Eye (tissue), 1 donor: ENCODE measurements at regions not wholly inside any gene's neighbourhood (a gene's known extent, or its start where the extent isn't known, plus 50 kb on each side); places are given as distances from the start of the nearest gene placed in this dataset.

Experiments
- DNase-seq: peaks from one replicate; pipeline ENCODE4 v3.0.0-alpha.2; 2015

GRCh38 chr2:120618830-120619229, 116.8 kb upstream of the GLI2 start:
- DNase-seq = no peak

DNA sequence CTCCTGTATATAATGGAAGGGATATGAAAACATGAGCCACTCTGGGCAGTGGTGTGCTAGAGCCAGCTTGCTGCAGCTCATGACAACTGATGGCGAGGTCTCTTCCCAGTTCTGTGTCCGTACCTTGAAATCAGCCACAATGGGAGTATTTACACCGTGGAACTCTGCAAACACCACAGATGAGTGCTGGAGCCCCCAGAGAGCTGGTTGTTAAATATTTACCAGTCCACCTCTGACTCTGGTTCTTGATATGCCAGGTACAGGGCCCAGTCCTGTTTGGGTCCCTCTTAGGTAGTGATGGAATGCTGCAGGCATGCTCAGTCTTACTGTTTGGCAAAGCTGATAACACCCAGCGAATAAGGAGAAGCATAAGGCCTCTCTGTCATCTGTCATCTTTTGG, 116.1 kb upstream of the GLI2 start:
- DNase-seq = no peak

DNA sequence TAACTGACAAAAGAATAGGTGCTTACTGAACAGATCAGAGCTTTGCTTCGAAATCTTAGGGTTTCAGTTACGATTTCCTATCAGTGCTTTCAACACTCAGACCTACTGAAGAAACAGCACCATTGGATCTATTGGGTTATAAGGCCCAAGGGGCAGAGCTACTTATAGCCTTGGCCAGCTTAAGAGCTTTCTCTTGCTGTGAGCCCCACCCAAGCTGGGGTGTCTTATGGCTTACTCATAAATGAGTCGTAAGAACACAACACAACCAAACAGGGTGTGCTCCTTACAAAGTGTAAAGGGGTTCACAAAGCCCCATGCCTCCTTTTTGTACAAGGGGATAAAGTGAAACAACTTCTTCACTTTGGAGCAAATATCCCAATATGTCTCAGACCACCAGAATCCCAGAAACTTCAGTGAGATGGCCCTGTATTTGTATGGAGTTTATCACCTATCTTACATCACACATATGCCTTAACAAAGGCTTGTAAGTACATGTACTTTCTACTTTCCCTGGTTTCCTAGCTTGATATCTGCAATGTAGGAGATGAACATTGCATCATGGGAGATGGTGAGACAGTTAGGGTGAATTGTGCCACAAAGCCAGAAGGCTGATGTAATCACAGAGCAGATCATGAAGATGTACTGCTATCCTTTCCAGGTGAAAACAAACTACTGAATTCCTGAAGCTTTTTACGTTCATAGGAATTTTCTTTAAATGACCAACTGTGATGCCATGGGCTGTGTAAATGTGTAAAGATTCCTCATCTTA, 115.5 kb upstream of the GLI2 start:
- no peak for DNase-seq

DNA sequence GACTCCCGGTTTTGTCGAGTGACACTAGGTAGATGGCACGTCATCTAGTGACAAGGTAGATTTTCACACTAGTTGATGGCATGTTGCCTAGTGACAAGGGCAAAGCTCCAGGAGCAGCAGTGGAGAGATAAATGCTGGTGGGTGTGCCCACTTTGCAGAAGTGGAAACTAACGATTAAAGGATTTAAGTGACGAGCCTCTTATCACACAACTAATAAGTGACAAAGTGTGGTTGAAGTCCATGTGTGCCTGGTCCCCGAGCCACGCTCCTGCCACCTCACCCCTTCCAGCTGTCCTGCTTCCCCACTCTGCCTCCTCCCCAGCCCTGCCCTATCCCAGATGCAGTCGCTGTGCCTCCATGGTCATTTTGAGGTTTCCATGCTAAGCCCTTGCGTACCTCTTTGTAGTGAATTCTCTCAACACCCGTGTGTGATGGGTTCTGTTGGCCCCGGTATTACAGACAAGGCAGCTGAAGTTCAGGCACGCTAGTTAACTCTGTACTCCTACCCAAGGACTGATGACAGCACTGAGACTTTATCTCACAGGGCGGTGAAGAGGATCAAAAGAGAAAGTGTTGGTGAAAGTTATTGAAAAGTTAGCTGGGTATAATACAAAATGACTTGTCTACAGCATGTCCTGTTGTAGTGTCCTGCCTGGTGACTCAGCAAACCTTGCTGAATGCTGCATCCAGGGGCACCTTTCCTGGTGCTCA, 113.4 kb upstream of the GLI2 start:
- no peak for DNase-seq

DNA sequence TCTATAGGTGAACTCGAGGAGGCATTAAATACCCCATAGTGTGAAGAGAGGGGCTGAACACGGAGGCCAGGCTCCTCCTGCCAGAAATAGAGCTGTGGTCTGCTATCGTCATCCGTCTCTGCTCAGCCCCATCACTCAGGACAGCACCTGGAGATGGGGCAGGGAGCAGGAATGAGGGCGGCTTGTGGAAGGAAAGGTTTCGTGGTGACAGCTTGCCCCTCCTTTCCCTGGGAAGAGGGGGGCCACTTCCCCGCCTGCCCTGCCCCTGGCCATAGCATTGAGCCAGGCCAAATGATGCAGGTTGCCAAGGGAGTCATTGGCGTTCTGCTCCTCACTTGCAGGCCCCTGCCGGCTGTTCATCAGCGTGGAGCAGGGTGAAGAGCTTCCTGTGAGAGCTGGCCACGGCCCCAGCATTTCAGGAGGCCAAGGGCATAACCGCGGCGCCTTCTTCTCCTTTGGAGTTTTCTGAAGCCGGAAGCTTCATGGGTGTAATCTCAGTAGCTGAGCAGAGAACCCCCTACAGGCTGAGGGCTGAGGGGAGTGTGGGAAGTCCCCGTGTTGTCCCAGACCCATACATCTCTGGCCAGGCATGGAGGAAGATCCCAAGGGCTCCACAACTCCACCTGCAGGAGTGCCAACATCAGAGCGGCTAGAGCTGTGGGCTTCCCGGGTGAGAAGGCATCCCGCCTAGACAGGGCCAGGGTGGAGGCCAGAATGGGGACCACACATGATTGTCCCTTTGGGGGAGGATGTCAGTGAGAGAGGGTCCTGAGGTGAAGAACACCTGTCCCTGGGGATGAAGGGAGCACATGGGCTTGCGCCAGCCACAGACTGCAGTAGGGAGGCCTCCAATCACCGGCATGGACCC, 112.5 kb upstream of the GLI2 start:
- no peak for DNase-seq

- no peak for DNase-seq
Observed at GRCh38 chr2:120624061-120624737, 111.5 kb upstream of the GLI2 start.

GRCh38 chr2:120624738-120625446, 110.8 kb upstream of the GLI2 start:
- DNase-seq = no peak

DNA sequence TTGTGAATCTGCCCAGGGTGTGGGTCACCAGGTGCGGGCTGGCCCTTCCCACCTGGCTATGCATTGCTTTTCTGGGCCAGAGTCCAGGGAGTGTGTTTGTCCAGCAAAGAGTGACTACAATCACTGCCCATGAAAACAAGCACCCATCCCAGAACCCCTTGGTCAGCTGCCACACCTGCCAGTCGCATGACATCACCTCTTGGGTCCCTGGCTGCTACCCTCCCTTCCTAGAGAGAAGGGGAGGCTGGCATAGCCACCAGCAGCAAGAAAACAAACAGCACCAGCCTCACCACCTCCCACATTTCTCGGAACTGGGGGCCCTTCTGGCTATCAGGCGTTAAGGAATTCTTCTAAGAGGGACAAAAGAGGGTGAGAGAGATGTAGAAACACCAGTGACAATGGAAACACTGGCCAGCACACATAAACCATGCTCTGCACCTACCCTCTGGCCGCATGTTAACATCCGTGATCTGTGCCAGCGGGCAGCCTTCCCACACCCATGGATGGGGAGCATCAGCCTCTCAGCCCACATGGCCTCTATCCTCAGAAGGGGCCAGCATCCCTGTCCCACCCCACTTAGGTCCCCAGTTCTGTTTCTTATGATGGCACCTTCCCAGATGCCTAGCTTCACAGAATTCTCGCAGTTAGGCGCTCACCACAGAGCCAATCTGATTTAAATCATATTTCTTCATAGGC, 109.7 kb upstream of the GLI2 start:
- no peak for DNase-seq

GRCh38 chr2:120626566-120626965, 109.1 kb upstream of the GLI2 start:
- DNase-seq = no peak

- DNase-seq = no peak
Observed at GRCh38 chr2:120628248-120628647, 107.4 kb upstream of the GLI2 start.

DNA sequence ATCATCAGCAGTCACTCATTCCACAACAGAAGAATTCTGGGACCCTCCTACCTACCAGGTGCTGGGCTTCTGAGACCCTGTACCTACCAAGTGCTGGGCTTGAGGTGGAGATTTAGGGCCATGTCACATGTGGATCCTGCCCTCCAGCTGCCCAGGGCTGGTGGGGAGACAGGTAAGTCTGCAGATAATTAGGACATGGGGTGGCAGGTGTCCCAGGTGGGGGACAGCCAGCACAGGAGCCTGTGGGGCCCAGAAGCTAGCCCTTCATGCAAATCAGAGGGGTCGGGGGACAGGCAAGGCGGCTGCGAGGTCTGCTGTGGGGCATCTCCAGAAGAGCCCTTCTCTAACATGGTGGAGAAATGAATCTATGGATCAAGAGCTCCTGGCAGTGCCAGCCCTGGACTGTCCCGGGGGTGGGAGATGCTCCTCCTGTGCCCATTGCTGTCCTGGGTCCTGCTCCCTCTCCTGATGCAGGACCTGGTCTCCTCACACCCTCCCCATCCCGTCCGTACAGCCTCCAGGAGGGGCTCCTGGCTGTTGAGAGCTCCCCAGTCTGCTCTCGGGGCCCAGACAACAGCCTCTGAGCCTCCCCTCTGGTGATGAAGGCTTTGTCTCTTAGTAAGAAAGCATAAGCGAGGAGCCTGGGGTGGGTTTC, 106.3 kb upstream of the GLI2 start:
- no peak for DNase-seq

DNA sequence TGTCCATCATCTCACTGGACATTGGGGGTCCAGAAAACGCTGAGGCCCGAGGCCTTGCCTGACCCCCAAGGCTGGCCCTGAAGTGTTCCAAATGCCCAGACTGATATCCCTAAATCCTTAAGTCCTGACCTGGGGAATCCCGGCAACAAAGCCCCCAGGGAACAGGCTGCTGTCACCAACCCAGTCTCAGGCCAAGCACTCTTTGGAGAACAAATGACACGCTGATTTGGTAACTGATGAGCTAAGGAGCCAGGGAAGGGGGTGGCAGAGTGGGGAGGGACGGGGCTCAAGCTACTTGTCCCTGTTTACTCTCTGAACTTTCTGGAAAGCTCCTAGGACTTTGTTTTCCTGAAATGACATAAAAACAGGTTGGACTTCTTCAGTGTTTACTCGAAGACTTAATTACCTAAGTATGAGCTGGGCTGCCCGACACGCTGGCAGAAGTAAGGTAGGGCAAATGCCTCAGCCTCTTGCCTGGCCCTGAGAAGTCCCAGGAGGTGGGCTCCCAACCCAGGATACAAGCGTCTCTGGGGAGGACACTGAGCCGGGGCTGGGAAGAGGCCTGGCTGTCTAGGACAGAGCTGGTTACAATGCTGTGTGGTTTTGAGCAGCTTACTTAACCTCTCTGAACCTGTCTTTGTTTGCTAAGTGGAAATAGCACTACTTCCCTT, 105.5 kb upstream of the GLI2 start:
- DNase-seq = no peak

- no peak for DNase-seq
Observed at GRCh38 chr2:120631236-120631635, 104.4 kb upstream of the GLI2 start.

- DNase-seq = peak; percentile 55
Observed at GRCh38 chr2:120631724-120632123, 103.9 kb upstream of the GLI2 start.

- peak; percentile 37 for DNase-seq
Observed at GRCh38 chr2:120632796-120633646, 102.6 kb upstream of the GLI2 start.

DNA sequence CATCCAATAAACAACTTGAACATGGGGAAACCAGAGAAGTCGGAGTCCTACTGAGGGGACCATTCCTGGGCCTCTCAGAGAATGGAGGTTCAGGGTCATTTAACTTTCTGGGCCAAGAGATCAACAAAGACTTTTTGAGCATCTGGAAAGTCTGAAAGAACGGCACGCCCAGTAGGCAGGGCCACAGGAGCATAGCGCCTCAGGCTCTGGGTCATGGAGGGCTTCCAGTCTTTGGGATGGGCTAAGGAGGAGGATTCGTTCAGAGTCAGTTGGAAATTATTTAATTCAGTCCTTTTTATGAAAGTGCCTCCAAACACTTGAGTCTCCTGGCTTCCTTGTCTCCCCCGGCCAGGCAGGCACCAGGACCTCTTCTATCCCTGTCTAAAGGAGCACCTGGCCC, 101.1 kb upstream of the GLI2 start:
- no peak for DNase-seq

- no peak for DNase-seq
Observed at GRCh38 chr2:120635146-120635545, 100.5 kb upstream of the GLI2 start.

GRCh38 chr2:120637847-120638246, 97.8 kb upstream of the GLI2 start:
- DNase-seq = no peak

DNA sequence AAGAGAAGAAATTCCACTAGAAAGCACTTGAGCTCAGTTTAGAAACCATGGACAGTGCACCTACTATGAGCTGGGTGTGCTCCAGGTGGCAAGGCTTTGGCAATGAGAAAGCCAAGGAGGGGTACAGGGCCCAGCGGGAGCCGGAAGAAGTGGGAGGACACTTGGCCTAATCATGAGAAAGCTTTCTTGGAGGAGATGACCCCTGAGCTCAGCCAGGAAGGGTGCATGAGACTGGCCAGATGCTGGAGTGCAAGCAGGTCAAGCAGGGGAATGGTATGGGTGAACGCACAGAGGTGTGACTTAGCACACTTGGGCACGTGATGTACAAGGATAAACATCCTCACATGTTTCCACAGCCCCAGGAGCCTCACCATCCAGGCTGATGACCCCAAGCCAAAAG, 97.2 kb upstream of the GLI2 start:
- no peak for DNase-seq

DNA sequence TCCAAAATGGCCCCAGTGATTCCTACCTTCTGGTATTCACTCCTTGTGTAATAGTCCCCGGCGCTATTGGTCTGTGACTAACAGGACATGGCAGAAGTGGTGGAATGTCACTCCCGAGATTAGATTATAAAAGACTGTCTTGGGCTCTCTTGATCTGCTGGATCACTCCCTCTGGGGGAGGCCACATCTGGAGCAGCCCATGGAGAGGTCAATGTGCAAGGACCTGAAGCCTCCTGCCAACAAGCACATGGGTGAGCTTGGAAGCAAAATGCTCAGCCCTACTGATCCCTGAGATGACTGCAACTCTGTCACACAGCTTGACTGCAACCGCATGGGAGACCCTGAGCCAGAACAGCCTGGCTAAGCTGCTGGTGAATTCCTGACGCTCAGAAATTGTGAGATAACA, 94.3 kb upstream of the GLI2 start:
- DNase-seq = no peak
